SK-MEL-5 (cell line): ENCODE measurements at regions not wholly inside any gene's neighbourhood (a gene's known extent, or its start where the extent isn't known, plus 50 kb on each side); places are given as distances from the start of the nearest gene placed in this dataset.
A peak's percentile ranks its signal among the peaks of the same experiment; 100 is the strongest.

Source experiments
- DNase-seq: peaks from one replicate; pipeline ENCODE4 v3.0.0-alpha.2; 2016; ENCODE audit warnings: low read depth, low spot score
- in situ Hi-C: cut with HindIII; loops from 2 replicates; pipeline ENCODE4 v1.10.0; 2016; ENCODE audit warnings: low sequenced_read_pairs, high pct_unique_total_duplicates, low pct_unique_long_range_greater_than_20kb

GRCh38 chr13:90675129-90675528 is 672.4 kb upstream of the MIR17HG start:
- no peak for DNase-seq
- in situ Hi-C loops = no loop called here

DNA sequence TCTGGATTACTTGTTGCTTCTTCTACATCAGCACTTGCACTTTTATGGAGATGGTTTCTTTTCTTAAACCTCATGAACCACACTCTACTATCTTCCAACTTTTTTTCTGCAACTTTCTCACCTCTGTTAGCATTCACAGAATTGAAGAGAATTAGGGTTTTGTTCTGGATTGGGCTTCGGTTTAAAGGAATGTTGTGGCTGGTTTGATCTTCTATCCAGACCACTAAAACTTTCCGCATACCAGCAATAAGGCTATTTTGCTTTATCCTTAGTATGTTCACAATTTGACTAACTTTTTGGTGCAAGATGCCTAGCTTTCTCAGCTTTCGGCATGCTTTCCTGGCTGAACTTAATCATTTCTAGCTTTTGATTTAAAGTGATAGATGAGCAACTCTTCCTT is 666.7 kb upstream of the MIR17HG start:
- in situ Hi-C loops = no loop called here
- no peak for DNase-seq

DNA sequence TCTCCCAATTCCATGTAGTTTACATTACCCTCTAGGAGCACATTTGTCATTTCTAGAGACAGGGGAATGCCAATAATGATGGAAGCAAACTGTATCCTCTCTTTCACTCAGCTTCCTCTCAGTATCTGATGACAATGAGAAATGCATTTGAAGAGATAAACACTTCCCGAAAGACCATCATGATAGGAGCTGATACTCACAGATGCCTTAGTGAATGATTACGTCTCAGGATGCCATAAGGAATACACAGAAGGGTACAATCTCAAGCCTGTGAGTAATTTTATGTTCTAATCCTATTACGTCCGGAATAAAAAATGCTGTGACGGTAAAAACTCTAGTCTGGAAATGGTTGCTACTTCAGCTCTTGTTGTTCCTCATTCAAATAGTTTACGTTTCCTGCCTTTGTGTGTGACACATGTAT is 663.8 kb upstream of the MIR17HG start:
- in situ Hi-C loops = no loop called here
- no peak for DNase-seq

- in situ Hi-C loops = no loop called here
- no peak for DNase-seq
Observed at GRCh38 chr13:90686442-90686841, 661.0 kb upstream of the MIR17HG start.

DNA sequence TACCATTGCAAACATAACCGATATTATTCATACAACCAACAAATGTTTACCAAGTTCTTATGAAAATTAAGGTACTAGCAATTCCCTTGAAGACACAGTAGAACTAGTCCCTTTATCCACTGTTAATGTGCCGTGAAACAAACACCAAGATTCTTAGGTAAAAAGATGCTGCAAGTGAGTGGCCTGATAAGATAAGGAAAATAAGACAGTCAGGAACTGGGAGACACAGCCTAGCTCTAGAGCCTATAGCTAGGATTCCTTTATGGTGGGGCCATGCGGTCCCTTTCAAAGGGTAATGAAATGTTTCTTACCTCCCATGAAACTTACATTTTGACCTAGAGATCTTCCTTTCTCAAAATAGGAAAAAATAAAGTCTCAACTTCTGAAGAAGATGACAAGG is 658.4 kb upstream of the MIR17HG start:
- no peak for DNase-seq
- in situ Hi-C loops = no loop called here

GRCh38 chr13:90690458-90691080 is 656.9 kb upstream of the MIR17HG start:
- no peak for DNase-seq
- in situ Hi-C loops = no loop called here

DNA sequence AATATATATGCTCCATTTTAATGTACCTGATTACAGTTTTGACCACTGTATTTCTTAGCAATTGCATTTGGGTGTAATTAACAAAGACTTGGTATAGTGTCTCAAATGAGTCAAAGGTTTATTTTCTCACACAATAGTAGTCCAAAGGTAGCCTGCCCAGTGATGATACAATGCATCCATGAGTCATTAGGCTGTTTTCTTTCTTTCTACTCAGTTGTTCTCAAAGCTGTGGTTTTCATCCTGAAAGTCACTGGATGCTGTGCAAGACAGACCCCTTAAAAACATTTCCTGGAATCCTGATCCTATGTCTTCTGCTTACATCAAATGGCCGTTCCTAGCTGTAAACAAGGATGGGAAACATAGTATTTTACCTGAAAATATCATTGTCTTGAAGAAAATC is 651.2 kb upstream of the MIR17HG start:
- in situ Hi-C loops = no loop called here
- DNase-seq = no peak

GRCh38 chr13:90696656-90697055 is 650.8 kb upstream of the MIR17HG start:
- in situ Hi-C loops = no loop called here
- no peak for DNase-seq

DNA sequence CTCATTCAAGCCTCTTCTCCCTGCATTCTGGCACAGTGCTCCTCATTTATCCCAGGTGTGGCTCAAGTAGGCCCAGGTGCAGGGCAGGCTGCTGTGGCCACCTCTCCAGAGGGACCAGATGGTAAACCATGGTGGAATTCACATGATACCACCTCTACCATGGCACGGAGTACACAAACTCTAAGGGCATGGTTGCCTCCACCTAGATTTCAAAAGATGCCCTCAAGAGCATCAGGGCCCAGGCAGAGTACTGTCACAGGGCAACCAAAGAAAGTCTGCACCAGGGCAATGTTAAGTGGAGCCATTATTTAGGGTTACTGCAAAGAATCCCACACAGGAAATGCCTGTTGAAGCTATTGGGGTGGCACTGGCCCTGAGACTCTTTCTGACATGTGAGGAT is 647.1 kb upstream of the MIR17HG start:
- DNase-seq = no peak
- in situ Hi-C loops = no loop called here

GRCh38 chr13:90701264-90701663 is 646.2 kb upstream of the MIR17HG start:
- DNase-seq = no peak
- in situ Hi-C loops = no loop called here

DNA sequence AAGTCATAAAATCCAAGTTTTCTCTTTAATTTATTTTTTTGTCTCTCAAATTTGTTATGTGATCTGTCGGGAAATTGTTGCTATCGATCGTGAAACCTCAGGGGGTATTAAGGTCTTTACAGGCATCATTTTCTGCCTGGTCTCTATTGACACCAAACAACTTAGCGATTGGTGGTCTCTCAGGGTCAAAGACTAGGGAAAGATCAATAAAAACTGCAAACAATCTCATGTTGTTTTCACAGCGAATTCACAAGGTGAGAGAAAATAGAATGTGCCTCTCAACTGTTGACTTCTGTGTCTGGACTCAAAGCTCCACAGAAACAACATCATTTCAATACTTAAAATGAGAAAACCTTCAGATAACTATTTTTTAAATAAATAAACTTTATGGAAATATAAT is 645.4 kb upstream of the MIR17HG start:
- in situ Hi-C loops = no loop called here
- DNase-seq = no peak

DNA sequence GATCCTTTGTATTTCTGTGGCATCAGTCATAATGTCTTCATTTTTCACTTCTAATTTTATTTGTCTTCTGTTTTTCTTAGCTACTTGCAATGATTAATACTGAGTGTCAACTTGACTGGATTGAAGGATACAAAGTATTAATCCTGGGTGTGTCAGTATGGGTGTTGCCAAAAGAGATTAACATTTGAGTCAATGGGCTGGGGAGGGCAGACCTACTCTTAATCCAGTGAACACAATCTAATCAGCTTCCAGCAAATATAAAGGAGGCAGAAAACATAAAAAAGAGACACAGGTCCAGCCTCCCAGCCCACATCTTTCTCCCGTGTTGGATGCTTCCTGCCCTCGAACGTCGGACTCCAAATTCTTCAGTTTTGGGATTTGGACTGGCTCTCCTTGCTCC is 640.9 kb upstream of the MIR17HG start:
- in situ Hi-C loops = no loop called here
- DNase-seq = no peak

- in situ Hi-C loops = no loop called here
- no peak for DNase-seq
Observed at GRCh38 chr13:90708128-90708527, 639.4 kb upstream of the MIR17HG start.

GRCh38 chr13:90709319-90709718 is 638.2 kb upstream of the MIR17HG start:
- DNase-seq = no peak
- in situ Hi-C loops = no loop called here

DNA sequence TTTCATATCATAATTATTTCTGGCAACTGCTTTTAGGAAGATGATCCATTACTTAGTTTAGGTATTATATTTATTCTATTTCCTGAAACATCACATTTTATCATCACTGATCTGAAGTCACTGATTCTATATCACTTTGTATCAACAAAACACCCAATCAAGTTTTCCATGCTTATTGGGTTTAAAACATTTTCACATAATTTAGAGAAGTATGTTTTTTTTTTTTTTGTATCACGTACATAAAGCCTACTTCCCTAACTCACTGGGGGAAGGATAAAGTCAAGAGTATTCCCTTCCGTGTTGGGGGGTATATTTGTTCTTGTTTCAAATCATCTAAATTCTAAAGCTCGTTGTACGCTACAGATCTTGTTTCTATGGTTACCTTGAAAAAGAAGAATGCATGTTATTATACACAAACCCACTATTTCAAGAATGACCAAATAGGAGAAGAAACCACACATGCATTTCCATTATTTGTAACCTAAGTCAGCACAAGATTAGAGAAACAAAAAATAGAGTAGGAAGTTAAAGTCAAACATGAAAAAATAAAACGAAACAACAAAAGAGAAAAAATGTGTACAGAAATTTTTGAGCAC is 637.2 kb upstream of the MIR17HG start:
- no peak for DNase-seq
- in situ Hi-C loops = no loop called here

DNA sequence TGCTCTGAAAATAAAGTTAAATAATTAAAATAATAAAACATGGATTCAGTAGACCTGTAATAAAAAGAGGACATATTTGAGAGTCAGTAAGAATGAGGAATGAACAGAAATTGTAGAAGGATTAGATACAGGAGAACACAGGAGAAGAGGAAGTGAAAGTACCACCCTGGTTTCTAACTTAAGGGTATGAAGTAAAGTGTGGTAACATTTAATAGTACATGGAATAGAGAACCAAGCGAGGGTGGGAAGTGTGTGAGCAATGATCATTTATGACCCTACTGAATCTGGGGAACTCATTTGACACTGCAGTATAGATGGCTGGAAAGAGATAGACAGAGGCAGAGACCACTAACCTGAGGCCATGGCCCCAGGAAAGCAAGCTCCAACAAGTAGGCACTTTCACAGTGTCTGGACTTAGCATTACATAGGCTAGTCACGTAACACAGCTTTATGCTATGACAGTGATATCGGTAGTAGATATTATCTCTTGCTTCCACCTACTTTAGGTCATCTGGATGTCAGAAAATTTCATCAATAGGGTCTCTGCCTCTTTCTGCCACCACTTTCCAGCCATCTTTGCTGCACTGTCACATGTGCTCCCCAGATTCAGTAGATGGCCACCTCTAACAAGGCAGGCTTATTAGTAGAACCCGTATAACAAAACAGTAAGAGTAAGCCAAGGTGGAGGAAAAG is 633.9 kb upstream of the MIR17HG start:
- in situ Hi-C loops = no loop called here
- DNase-seq = no peak

GRCh38 chr13:90715485-90715884 is 632.0 kb upstream of the MIR17HG start:
- in situ Hi-C loops = no loop called here
- no peak for DNase-seq

DNA sequence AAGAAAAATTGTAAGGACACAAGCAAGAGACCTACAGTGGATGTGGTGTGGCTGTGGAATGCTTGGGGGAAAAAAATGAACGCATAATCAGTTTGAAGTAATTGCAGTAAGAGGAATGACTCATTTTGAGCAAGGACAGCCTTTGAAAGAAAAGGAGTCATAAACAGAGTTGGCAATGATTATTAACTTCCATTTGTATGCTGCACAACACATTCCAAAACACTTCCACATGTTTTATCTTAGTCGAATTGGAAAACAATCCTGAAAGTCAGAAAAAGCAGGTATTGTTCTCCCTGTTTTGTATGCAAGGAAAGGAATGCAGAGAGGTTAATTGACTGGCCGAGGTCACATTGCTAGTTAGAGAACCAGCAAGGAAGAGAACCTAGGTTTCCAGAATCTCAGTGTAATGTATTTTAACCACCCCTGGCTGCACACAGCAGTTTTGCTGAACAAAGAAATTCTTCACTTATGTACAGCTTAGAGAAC is 630.0 kb upstream of the MIR17HG start:
- peak; percentile 1 for DNase-seq
- in situ Hi-C loops = no loop called here

- in situ Hi-C loops = no loop called here
Observed at GRCh38 chr13:90719461-90719860, 628.0 kb upstream of the MIR17HG start.

More at GRCh38 chr13:90719461-90719860, 628.0 kb upstream of the MIR17HG start:
- DNase-seq = no peak
